ENCODE measurements at regions not wholly inside any gene's neighbourhood (a gene's known extent, or its start where the extent isn't known, plus 50 kb on each side); places are given as distances from the start of the nearest gene placed in this dataset.

DNA sequence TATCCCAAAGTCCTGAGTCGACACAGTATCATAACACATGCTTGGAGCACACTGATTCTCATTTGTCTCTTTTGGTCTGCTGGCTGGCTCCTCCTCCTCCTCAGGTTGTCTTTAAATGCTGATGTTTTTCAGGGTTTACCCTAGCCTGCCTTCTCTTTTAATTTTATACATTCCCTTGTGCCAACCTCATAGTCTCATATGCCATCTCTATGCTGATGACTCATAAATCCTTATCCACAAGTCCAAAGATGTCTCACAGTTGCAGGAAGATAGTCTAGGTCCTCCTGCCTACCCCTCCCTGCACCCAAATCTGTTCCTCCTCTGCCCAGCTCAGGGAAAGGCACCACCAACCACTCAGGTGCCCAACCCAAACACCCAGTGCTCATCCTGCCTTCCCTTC, 108.3 kb downstream of the SIPA1L2 start:
- TF ChIP-seq CTCF (IDR thresholded peaks at IDR 0.05; ENCODE audit: insufficient read depth, low read length) = no peak
- TF ChIP-seq, protein P1, sequence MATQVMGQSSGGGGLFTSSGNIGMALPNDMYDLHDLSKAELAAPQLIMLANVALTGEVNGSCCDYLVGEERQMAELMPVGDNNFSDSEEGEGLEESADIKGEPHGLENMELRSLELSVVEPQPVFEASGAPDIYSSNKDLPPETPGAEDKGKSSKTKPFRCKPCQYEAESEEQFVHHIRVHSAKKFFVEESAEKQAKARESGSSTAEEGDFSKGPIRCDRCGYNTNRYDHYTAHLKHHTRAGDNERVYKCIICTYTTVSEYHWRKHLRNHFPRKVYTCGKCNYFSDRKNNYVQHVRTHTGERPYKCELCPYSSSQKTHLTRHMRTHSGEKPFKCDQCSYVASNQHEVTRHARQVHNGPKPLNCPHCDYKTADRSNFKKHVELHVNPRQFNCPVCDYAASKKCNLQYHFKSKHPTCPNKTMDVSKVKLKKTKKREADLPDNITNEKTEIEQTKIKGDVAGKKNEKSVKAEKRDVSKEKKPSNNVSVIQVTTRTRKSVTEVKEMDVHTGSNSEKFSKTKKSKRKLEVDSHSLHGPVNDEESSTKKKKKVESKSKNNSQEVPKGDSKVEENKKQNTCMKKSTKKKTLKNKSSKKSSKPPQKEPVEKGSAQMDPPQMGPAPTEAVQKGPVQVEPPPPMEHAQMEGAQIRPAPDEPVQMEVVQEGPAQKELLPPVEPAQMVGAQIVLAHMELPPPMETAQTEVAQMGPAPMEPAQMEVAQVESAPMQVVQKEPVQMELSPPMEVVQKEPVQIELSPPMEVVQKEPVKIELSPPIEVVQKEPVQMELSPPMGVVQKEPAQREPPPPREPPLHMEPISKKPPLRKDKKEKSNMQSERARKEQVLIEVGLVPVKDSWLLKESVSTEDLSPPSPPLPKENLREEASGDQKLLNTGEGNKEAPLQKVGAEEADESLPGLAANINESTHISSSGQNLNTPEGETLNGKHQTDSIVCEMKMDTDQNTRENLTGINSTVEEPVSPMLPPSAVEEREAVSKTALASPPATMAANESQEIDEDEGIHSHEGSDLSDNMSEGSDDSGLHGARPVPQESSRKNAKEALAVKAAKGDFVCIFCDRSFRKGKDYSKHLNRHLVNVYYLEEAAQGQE (IDR thresholded peaks at IDR 0.05; ENCODE audit: insufficient replicate concordance, low read depth) = no peak
- TF ChIP-seq GABPA (IDR thresholded peaks at IDR 0.05; ENCODE audit: low read depth) = no peak
